DOHH2 (cell line): ENCODE measurements at regions not wholly inside any gene's neighbourhood (a gene's known extent, or its start where the extent isn't known, plus 50 kb on each side); places are given as distances from the start of the nearest gene placed in this dataset.

Source experiments
- H3F3A ChIP-seq: fragments of 200-600 bp; sonication (generic), shearing (Covaris generic); 2 replicates; pipeline ENCODE4 v1.6.0; 2016; ENCODE audit warnings: antibody characterized with exemption, mild to moderate bottlenecking; ENCODE audit not compliant: control insufficient read depth, insufficient read depth
- H3K27ac ChIP-seq: fragments of 200-600 bp; sonication (generic); 2 replicates; pipeline ENCODE4 v1.5.1; 2014; ENCODE audit warnings: low read depth, mild to moderate bottlenecking, low read length, moderate library complexity
- H3K27me3 ChIP-seq: fragments of 200-600 bp; sonication (generic); 2 replicates; pipeline ENCODE4 v1.6.1; 2014; ENCODE audit warnings: mild to moderate bottlenecking, low read length, mixed read lengths; ENCODE audit not compliant: control insufficient read depth
- H3K36me3 ChIP-seq: fragments of 200-600 bp; sonication (generic); 2 replicates; pipeline ENCODE4 v1.6.1; 2014; ENCODE audit warnings: mild to moderate bottlenecking, low read length, moderate library complexity, mixed read lengths; ENCODE audit not compliant: control insufficient read depth
- H3K4me1 ChIP-seq: fragments of 200-600 bp; sonication (generic); 2 replicates; pipeline ENCODE4 v1.6.1; 2014; ENCODE audit warnings: mild to moderate bottlenecking, low read length, mixed read lengths; ENCODE audit not compliant: control insufficient read depth
- H3K4me2 ChIP-seq: fragments of 200-600 bp; sonication (generic); 2 replicates; pipeline ENCODE4 v1.6.0; 2014; ENCODE audit warnings: mild to moderate bottlenecking, low read length, moderate library complexity
- H3K4me3 ChIP-seq: fragments of 200-600 bp; sonication (generic); 2 replicates; pipeline ENCODE4 v1.5.1; 2014; ENCODE audit warnings: mild to moderate bottlenecking, low read length, mixed read lengths
- H3K79me2 ChIP-seq: fragments of 200-600 bp; sonication (generic); 2 replicates; pipeline ENCODE4 v1.6.1; 2014; ENCODE audit warnings: mild to moderate bottlenecking, low read length, mixed read lengths; ENCODE audit not compliant: control insufficient read depth
- H3K9me2 ChIP-seq: fragments of 200-600 bp; sonication (generic); replicated peaks from 2 replicates; pipeline ENCODE4 v1.6.1; 2014; ENCODE audit warnings: mild to moderate bottlenecking, low read length, mixed read lengths; ENCODE audit not compliant: control insufficient read depth
- H3K9me3 ChIP-seq: fragments of 200-600 bp; sonication (generic); 2 replicates; pipeline ENCODE4 v1.6.1; 2014; ENCODE audit warnings: antibody characterized with exemption, low read length, mixed read lengths; ENCODE audit not compliant: control insufficient read depth, insufficient read depth
- H4K20me1 ChIP-seq: fragments of 200-600 bp; sonication (generic); 2 replicates; pipeline ENCODE4 v1.6.0; 2014; ENCODE audit warnings: low read depth, mild to moderate bottlenecking, antibody characterized with exemption, low read length, moderate library complexity; ENCODE audit not compliant: control insufficient read depth, insufficient read depth
- EZH2phosphoT487 ChIP-seq: fragments of 200-600 bp; sonication (generic); IDR thresholded peaks from 2 replicates; pipeline ENCODE4 v1.6.1; 2017; ENCODE audit warnings: borderline replicate concordance, mild to moderate bottlenecking, antibody characterized with exemption, low read length, moderate library complexity, mixed read lengths
- TF ChIP-seq, protein P1 (sequence below): fragments of 200-600 bp; sonication (generic); IDR thresholded peaks from one replicate; pipeline ENCODE4 v1.5.1; 2014; ENCODE audit warnings: antibody characterized with exemption, mild to moderate bottlenecking, low read depth, low read length; ENCODE audit not compliant: poor library complexity, severe bottlenecking

- no peaks in the 10 kb centered on the region for H3K36me3 ChIP-seq
- no peaks in the 10 kb centered on the region for H3K9me2 ChIP-seq
- H3K9me3 ChIP-seq: peaks cover 3% of the 10 kb centered on the region; the same call in 1 of the 2 replicates
- no peaks in the 10 kb centered on the region for H4K20me1 ChIP-seq
- no peaks in the 10 kb centered on the region for H3K27me3 ChIP-seq
- TF ChIP-seq EZH2phosphoT487: no peak
- TF ChIP-seq, protein P1, sequence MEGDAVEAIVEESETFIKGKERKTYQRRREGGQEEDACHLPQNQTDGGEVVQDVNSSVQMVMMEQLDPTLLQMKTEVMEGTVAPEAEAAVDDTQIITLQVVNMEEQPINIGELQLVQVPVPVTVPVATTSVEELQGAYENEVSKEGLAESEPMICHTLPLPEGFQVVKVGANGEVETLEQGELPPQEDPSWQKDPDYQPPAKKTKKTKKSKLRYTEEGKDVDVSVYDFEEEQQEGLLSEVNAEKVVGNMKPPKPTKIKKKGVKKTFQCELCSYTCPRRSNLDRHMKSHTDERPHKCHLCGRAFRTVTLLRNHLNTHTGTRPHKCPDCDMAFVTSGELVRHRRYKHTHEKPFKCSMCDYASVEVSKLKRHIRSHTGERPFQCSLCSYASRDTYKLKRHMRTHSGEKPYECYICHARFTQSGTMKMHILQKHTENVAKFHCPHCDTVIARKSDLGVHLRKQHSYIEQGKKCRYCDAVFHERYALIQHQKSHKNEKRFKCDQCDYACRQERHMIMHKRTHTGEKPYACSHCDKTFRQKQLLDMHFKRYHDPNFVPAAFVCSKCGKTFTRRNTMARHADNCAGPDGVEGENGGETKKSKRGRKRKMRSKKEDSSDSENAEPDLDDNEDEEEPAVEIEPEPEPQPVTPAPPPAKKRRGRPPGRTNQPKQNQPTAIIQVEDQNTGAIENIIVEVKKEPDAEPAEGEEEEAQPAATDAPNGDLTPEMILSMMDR: no peak
- H3F3A ChIP-seq: no peaks in the 10 kb centered on the region
- H3K79me2 ChIP-seq: no peaks in the 10 kb centered on the region
- no peak overlapping the region for H3K27ac ChIP-seq
- no peak overlapping the region for H3K4me3 ChIP-seq
- no peaks in the 10 kb centered on the region for H3K4me1 ChIP-seq
- no peak overlapping the region for H3K4me2 ChIP-seq
Measured at GRCh38 chr2:239769554-239770245, 255.4 kb downstream of the NDUFA10 start.

DNA sequence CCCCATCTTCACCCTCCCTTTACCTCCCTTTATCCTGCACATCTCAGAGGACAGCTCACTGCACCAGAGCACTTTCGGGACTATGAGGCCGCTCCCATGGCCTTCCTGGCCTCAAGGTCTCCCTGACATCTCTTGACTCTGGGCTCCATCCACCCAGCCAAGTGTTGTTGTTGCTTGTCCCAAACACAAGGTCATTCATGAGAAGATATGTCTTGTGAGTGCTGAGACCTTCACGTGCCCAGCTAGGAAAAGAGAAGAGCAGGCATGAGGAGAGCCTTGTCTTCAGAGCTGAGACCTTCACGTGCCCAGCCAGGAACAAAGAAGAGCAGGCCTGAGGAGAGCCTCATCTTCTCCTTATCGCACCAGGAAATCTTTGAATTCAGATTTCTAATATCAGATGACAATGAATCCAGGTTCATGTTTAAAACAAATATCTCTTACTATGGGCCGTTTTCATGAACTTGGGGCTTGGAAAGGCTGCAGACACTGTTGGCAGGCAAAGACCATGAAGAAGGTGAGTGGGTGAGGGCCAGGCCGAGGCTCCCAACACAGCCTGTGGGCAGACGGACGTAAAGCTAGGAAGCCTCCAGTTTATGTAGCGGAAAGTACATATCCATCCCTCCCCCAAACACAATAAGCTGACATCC is 256.1 kb downstream of the NDUFA10 start:
- H3K9me2 ChIP-seq: no peaks in the 10 kb centered on the region
- H3K36me3 ChIP-seq: no peaks in the 10 kb centered on the region
- no peaks in the 10 kb centered on the region for H4K20me1 ChIP-seq
- no peak overlapping the region for H3K4me2 ChIP-seq
- H3K4me3 ChIP-seq: no peak overlapping the region
- no peaks in the 10 kb centered on the region for H3K27me3 ChIP-seq
- H3F3A ChIP-seq: no peaks in the 10 kb centered on the region
- peaks cover 3% of the 10 kb centered on the region; the same call in 1 of the 2 replicates for H3K9me3 ChIP-seq
- H3K79me2 ChIP-seq: no peaks in the 10 kb centered on the region
- TF ChIP-seq EZH2phosphoT487: no peak
- TF ChIP-seq, protein P1: no peak
- H3K4me1 ChIP-seq: no peaks in the 10 kb centered on the region
- no peak overlapping the region for H3K27ac ChIP-seq

GRCh38 chr2:239768031-239768790 is 256.9 kb downstream of the NDUFA10 start:
- TF ChIP-seq EZH2phosphoT487: no peak
- TF ChIP-seq, protein P1: no peak

More at GRCh38 chr2:239768031-239768790, 256.9 kb downstream of the NDUFA10 start:
- Histone ChIP-seq H3K36me3 (no peaks in the 10 kb centered on the region), H3K27me3 (no peaks in the 10 kb centered on the region), H3F3A (no peaks in the 10 kb centered on the region), H3K4me1 (no peaks in the 10 kb centered on the region), H3K79me2 (no peaks in the 10 kb centered on the region), H3K4me2 (no peak overlapping the region), H3K27ac (no peak overlapping the region), H3K9me2 (no peaks in the 10 kb centered on the region), H4K20me1 (no peaks in the 10 kb centered on the region), H3K4me3 (no peak overlapping the region), H3K9me3 (peaks cover 3% of the 10 kb centered on the region; the same call in 1 of the 2 replicates)
